Naive B cell (primary cell): ENCODE measurements at regions not wholly inside any gene's neighbourhood (a gene's known extent, or its start where the extent isn't known, plus 50 kb on each side); places are given as distances from the start of the nearest gene placed in this dataset.
"Not testable (repeated sequence)": the region's sequence is repeated elsewhere in the genome, so short reads cannot be mapped to it uniquely, and the experiment has no call there.

Experiments used
- ATAC-seq, 2 donors: fragments of 150-1000 bp; cut with Tn5 transposase; 2 replicates each; pipeline ENCODE4 v1.10.0; 2021; ENCODE audit warnings: low read depth in 2 of 2, mild to moderate bottlenecking in 2 of 2, moderate library complexity in 2 of 2
- DNase-seq: peaks from one replicate; pipeline ENCODE4 v3.0.0; 2022
- H3K27ac Mint-ChIP-seq, 6 donors: one replicate each; pipeline ENCODE4 v1.8.0; 2020 to 2022; ENCODE audit warnings: mild to moderate bottlenecking in 6 of 6, mixed read lengths in 6 of 6, moderate library complexity in 5 of 6, inconsistent platforms in 2 of 6
- H3K27me3 Mint-ChIP-seq, 3 donors: one replicate each; pipeline ENCODE4 v1.8.0; 2021 to 2022; ENCODE audit warnings: mixed read lengths in 3 of 3, mild to moderate bottlenecking in 1 of 3
- H3K36me3 Mint-ChIP-seq, 2 donors: one replicate each; pipeline ENCODE4 v1.8.0; 2020 to 2022; ENCODE audit warnings: mixed read lengths in 2 of 2, inconsistent platforms in 1 of 2, mild to moderate bottlenecking in 1 of 2
- H3K4me1 Mint-ChIP-seq, 3 donors: one replicate each; pipeline ENCODE4 v1.8.0; 2020 to 2022; ENCODE audit warnings: mixed read lengths in 3 of 3, inconsistent platforms in 1 of 3, mild to moderate bottlenecking in 1 of 3, moderate library complexity in 1 of 3
- H3K4me3 Mint-ChIP-seq, 8 donors: one replicate each; pipeline ENCODE4 v1.8.0; 2020 to 2022; ENCODE audit warnings: mild to moderate bottlenecking in 8 of 8, mixed read lengths in 8 of 8, moderate library complexity in 8 of 8, inconsistent platforms in 2 of 8
- H3K9me3 Mint-ChIP-seq, 7 donors: one replicate each; pipeline ENCODE4 v1.8.0; 2020 to 2022; ENCODE audit warnings: mixed read lengths in 7 of 7, mild to moderate bottlenecking in 5 of 7, inconsistent platforms in 2 of 7, moderate library complexity in 1 of 7

DNA sequence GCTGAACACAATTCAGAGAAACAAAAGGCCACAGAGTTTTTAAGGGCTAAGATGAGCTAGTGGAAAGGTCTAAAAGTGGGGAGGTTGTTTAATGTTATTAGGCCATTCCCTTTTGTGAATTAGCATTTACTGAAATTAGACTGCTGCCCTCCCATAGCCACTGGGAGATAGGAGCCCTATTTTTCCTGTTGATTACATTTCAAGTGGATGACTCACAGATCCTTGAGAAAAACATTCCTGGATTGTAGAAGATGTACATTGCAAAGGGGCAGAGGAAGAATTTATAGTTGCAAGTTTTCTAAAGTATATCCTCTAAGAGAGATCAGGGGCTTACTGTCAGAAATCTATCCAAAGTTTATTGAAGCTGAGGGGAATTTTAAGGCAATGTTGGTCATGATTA is 367.1 kb upstream of the IZUMO3 start:
- Mint-ChIP-seq H3K36me3 (no peaks in the 10 kb centered on the region), H3K27ac (no peak overlapping the region), H3K4me3 (no peak overlapping the region), H3K4me1 (no peaks in the 10 kb centered on the region), H3K9me3 (peaks cover 0 to 7% (median 0%) of the 10 kb centered on the region in 7 donors), H3K27me3 (no peaks in the 10 kb centered on the region)
- DNase-seq (no peak), ATAC-seq (no peak)

DNA sequence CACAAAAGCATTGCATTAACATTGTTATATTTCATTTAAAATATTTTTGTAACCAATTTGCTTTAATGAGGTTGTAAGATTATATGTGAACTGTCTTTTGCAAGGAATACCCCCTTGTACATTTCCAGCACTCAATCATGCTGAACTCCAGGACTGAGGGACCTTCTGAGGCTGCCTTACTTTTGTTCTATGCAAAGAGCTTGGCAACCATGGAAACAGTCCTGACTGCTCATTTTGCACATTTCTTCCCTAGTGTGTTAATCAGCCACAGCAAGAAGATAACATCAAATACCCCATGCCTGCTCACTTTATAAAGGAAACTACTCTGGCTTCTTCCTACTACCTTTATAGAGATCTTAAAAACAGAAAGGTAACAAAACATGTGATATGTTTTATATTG is 355.6 kb upstream of the IZUMO3 start:
- Mint-ChIP-seq H3K27me3 (no peaks in the 10 kb centered on the region), H3K36me3 (no peaks in the 10 kb centered on the region), H3K27ac (no peak overlapping the region), H3K9me3 (peaks cover 0 to 13% (median 0%) of the 10 kb centered on the region in 7 donors), H3K4me3 (no peak overlapping the region), H3K4me1 (no peaks in the 10 kb centered on the region)
- ATAC-seq (no peak), DNase-seq (no peak)

DNA sequence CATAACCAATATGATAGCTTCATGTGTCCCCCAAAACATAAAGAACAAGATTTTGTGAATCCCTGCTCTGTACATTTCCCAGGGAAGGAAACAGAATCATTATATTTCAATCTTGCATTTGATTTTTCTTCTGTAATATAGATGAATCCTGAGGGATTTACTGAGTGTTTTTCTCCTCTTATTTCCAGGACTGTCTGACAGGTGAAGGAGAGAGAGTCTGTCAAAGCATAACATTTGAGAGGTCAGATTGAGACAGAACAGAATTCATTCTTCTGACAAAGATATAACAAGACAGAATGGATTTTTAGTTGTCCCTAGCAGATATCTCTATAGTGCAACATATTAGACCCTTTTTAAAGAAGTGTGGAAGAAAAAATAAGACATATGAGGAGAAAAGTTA is 354.5 kb upstream of the IZUMO3 start:
- DNase-seq = no peak
- Mint-ChIP-seq H3K27me3 (no peaks in the 10 kb centered on the region), H3K9me3 (peaks cover 0 to 13% (median 0%) of the 10 kb centered on the region in 7 donors), H3K27ac (no peak overlapping the region), H3K4me3 (no peak overlapping the region), H3K36me3 (no peaks in the 10 kb centered on the region), H3K4me1 (no peaks in the 10 kb centered on the region)
- no peak for ATAC-seq

DNA sequence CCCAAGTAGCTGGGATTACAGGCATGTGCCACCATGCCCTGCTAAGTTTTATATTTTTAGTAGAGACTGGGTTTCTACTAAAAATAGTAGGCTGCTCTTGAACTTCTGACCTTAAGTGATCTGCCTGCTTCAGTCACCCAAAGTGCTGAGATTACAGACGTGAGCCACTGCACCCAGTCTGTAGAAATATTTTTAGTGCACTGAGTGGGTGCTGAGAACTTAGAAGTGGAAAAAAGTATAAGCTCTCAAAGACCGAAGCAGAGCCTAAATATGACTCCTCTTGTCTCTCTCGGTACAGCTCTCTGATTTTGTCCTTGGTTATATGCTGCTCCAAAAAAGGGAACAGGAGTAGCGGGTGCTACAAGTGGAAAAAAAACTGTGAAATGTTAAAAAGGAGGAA is 353.8 kb upstream of the IZUMO3 start:
- Mint-ChIP-seq H3K4me3 (no peak overlapping the region), H3K36me3 (no peaks in the 10 kb centered on the region), H3K9me3 (peaks cover 0 to 13% (median 0%) of the 10 kb centered on the region in 7 donors), H3K4me1 (no peaks in the 10 kb centered on the region), H3K27ac (no peak overlapping the region), H3K27me3 (no peaks in the 10 kb centered on the region)
- no peak for DNase-seq
- no peak for ATAC-seq

DNA sequence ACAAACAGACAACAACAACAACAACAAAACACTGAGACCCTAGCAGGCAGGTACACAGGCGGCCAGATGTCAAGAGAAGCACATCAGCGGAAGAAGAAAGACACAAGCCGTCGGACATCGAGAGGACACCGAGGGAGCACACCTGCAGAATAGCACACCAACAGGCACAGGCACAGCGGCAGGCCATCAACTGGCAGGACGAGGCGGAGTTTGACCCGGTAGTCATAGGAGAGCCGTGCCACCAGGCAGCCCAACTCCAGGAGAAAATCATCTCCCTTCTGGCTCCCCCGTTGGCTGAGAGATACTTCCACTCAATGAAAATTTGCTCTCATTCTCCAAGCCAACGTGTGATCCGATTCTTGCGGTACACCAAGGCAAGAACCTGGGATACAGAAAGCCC is 352.1 kb upstream of the IZUMO3 start:
- Mint-ChIP-seq H3K27me3 (no peaks in the 10 kb centered on the region), H3K36me3 (no peaks in the 10 kb centered on the region), H3K27ac (peak overlapping the region in 1 of 6 donors; percentile 79), H3K9me3 (peaks cover 0 to 7% (median 4%) of the 10 kb centered on the region in 7 donors), H3K4me3 (no peak overlapping the region), H3K4me1 (no peaks in the 10 kb centered on the region)
- ATAC-seq = no peak
- DNase-seq = no peak

DNA sequence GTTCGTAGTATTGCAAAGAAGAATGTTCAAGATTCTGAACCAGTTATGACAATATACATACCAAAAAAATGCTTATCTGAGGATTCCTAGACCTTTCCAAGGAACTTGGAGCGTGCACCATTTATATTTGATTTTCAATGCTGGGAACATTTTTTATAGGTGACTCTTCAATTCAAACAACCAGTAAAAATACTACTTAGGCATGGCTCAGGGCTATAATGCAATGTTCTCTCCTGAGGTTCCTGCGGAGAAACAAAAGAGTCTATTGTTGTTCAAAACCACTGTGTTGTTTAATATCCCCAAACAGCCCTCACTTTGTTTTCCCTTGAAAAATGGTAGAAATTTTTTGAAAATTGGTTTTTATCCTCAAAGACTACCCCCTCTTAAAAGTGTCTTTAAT is 335.7 kb upstream of the IZUMO3 start:
- H3K27ac Mint-ChIP-seq = no peak overlapping the region
- no peaks in the 10 kb centered on the region for H3K4me1 Mint-ChIP-seq
- peaks cover 0 to 3% (median 0%) of the 10 kb centered on the region in 7 donors for H3K9me3 Mint-ChIP-seq
- ATAC-seq (no peak), DNase-seq (no peak)
- H3K4me3 Mint-ChIP-seq = no peak overlapping the region
- peaks cover 0 to 5% (median 0%) of the 10 kb centered on the region in 3 donors for H3K27me3 Mint-ChIP-seq
- H3K36me3 Mint-ChIP-seq = no peaks in the 10 kb centered on the region

DNA sequence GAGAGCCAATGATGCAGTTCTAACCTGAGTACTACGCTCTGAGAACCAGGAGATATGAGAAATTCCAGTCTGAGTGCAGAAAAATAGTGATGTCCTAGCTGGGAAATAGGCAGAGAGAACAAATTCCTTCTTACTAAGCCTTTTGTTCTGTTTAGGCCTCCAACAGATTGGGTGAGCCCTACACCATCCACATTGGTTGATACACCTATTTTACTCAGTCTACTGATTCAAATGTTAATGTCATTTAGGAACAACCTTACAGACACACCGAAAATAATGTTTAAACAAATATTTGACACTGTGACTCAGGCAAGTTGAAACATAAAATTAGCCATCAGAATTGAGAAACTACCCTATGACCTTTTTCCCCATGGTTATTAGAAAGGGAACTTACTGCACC is 333.9 kb upstream of the IZUMO3 start:
- Mint-ChIP-seq H3K27ac (no peak overlapping the region), H3K9me3 (peaks cover 0 to 3% (median 0%) of the 10 kb centered on the region in 7 donors), H3K36me3 (no peaks in the 10 kb centered on the region), H3K27me3 (peaks cover 0 to 5% (median 0%) of the 10 kb centered on the region in 3 donors), H3K4me1 (no peaks in the 10 kb centered on the region), H3K4me3 (no peak overlapping the region)
- ATAC-seq (no peak), DNase-seq (no peak)

DNA sequence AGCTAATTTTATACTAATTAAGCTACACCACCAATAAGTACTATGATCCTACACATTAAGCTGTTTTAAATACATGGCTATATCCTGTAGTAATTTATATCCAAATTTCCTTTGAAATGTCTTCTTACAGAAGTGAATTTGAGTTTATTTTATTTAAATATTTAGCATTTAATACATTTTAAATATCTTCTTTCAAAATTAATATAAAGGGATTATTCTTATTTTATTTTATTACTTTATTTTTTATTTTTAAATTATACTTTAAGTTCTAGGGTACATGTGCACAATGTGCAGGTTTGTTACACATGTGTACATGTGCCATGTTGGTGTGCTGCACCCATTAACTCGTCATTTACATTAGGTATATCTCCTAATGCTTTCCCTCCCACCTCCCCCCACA is 310.9 kb upstream of the IZUMO3 start:
- H3K27me3 Mint-ChIP-seq, H3K27ac Mint-ChIP-seq, H3K4me1 Mint-ChIP-seq, DNase-seq, ATAC-seq, H3K4me3 Mint-ChIP-seq, H3K9me3 Mint-ChIP-seq, H3K36me3 Mint-ChIP-seq: not testable (repeated sequence)

DNA sequence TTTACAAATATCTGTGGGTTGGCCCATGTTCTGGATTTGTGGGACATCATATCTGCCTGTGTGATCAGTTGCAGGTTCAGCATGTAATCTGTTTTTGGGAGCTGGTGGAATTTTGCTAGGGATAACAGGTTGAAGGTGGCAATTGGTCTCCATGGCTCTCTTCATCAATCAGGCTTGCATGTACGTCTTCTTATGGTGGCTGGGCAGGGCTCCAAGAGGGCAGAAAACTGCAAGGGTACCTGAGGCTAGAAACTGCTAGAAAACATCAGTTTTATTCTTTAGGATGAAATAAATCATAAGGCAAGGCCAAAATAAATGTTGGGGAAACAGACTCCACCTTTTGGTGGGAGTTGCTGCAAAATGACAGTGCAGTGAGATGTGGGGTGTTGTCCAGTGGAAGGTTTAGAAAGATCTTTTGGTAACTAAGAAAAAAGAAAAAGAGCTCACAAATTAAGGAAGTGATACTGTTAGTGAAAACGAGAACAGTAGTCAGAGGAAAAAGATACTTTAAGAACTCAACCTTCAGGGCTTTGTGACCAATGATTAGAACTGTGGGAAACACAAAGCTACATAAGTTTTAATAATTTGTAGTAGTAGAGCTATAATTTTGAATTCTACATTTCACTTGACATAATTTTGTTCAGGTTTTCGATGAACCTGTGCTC is 300.7 kb upstream of the IZUMO3 start:
- peak overlapping the region in 4 of 8 donors; percentile 42 to 80 (median 63) for H3K4me3 Mint-ChIP-seq
- H3K27me3 Mint-ChIP-seq = no peaks in the 10 kb centered on the region
- H3K27ac Mint-ChIP-seq = no peak overlapping the region
- H3K4me1 Mint-ChIP-seq = peaks cover 16 to 24% (median 24%) of the 10 kb centered on the region in 3 donors
- ATAC-seq (peak; percentile 61 to 64), DNase-seq (peak; percentile 12)
- peaks cover 0 to 4% (median 0%) of the 10 kb centered on the region in 7 donors for H3K9me3 Mint-ChIP-seq
- H3K36me3 Mint-ChIP-seq = no peaks in the 10 kb centered on the region

DNA sequence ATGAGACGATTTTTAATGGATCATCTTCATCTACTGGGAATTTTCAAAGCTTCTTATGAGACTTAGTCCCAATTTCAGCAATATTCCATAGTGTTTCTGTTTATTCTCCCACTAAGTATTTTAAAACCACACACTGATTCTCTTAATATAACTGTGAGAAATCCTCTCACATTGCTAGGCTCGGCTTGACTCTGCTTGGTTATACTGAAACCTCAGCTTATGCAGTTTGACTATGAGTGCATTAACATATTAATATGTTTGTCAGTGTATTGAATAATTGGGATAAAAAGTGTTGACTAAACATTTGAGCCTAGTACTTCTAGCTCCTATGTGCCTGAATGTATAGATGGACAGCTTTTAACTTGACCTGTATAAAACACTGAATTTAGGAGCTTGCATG is 298.5 kb upstream of the IZUMO3 start:
- H3K27me3 Mint-ChIP-seq = no peaks in the 10 kb centered on the region
- H3K4me3 Mint-ChIP-seq = no peak overlapping the region
- peaks cover 0 to 4% (median 0%) of the 10 kb centered on the region in 7 donors for H3K9me3 Mint-ChIP-seq
- DNase-seq = no peak
- ATAC-seq = no peak
- peaks cover 16 to 24% (median 24%) of the 10 kb centered on the region in 3 donors for H3K4me1 Mint-ChIP-seq
- no peaks in the 10 kb centered on the region for H3K36me3 Mint-ChIP-seq
- H3K27ac Mint-ChIP-seq = no peak overlapping the region

DNA sequence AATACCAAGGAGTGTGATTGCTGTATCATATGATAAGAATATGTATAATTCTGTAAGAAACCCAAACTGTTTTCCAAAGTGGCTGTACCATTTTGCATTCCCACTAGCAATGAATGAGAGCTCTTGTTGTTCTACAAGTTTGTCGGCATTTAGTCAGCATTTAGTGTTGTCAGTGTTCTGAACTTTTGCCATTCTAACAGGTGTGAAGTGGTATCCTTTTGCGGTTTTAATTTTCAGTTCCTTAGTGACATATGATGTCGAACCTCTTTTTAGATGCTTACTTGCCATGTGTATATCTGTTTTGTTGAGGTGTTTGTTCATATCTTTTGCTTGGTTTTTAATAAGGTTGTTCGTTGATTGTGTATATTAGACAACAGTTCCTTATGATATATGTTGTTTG is 296.3 kb upstream of the IZUMO3 start:
- peaks cover 13 to 24% (median 19%) of the 10 kb centered on the region in 3 donors for H3K4me1 Mint-ChIP-seq
- ATAC-seq (no peak), DNase-seq (no peak)
- no peak overlapping the region for H3K4me3 Mint-ChIP-seq
- H3K9me3 Mint-ChIP-seq = peaks cover 0 to 4% (median 0%) of the 10 kb centered on the region in 7 donors
- no peak overlapping the region for H3K27ac Mint-ChIP-seq
- no peaks in the 10 kb centered on the region for H3K27me3 Mint-ChIP-seq
- H3K36me3 Mint-ChIP-seq = no peaks in the 10 kb centered on the region

DNA sequence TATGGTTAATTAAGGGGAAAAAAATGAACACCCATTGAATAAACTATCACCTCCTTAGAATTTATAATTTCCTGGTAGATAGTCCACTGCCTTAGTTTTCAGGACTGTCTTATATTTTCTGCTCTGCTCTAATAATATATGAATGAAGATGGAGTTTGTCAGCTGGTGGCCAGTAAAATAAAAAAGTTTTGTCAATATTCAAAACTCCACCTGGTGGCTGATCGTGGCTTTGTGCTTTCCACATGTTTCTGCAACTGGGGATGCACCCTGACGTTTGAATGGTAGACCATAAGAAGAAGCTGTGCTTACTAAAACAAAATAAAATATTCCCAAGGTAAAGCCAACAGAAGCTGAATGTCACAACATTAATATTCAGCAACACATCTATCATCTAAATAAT is 286.6 kb upstream of the IZUMO3 start:
- ATAC-seq = no peak
- H3K27me3 Mint-ChIP-seq = no peaks in the 10 kb centered on the region
- no peaks in the 10 kb centered on the region for H3K36me3 Mint-ChIP-seq
- peaks cover 0 to 6% (median 5%) of the 10 kb centered on the region in 3 donors for H3K4me1 Mint-ChIP-seq
- no peak overlapping the region for H3K27ac Mint-ChIP-seq
- H3K9me3 Mint-ChIP-seq = peaks cover 0 to 4% (median 0%) of the 10 kb centered on the region in 7 donors
- H3K4me3 Mint-ChIP-seq = no peak overlapping the region
- DNase-seq = no peak

DNA sequence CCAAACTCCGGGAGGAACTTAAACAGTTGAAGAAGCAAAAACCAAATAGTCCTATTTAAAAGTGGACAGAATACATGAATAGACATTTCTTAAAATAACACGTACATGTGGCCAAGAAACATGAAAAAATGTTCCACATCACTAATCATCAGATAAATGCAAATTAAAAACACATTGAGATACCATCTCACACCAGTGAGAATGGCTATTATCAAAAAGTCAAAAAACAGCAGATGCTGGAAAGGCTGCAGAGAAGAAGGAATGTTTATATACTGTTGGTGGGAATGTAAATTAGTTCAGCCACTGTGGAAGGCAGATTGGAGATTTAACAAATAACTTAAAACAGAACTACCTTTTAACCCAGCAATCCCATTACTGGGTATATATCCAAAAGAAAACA is 283.0 kb upstream of the IZUMO3 start:
- Mint-ChIP-seq H3K27me3 (no peaks in the 10 kb centered on the region), H3K36me3 (no peaks in the 10 kb centered on the region), H3K9me3 (peaks cover 0 to 8% (median 0%) of the 10 kb centered on the region in 7 donors), H3K4me3 (no peak overlapping the region), H3K4me1 (peaks cover 0 to 6% (median 5%) of the 10 kb centered on the region in 3 donors), H3K27ac (no peak overlapping the region)
- no peak for DNase-seq
- no peak for ATAC-seq

DNA sequence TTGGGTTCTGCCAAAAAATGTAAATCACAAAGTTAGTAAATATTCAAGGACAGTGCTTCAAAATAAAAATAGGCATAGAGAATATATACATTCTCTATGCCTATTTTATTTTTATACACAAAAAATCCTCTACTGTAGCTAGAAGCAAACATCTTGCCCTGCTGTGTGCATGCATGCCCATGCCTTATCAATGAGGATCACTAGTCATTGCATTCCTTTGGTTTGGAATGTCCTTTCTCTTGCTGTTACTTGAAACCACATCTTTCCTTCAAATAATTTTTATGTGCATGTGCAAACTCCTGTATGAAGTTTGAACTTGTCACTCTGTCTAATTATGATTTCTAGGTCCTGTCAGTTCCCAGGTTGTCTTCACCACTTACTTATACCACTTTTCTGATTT is 278.9 kb upstream of the IZUMO3 start:
- Mint-ChIP-seq H3K4me1 (peaks cover 0 to 6% (median 5%) of the 10 kb centered on the region in 3 donors), H3K4me3 (no peak overlapping the region), H3K27me3 (no peaks in the 10 kb centered on the region), H3K9me3 (peaks cover 0 to 4% (median 0%) of the 10 kb centered on the region in 7 donors), H3K27ac (no peak overlapping the region), H3K36me3 (no peaks in the 10 kb centered on the region)
- DNase-seq = no peak
- ATAC-seq = no peak
